HUES6 (cell line): ENCODE measurements at regions not wholly inside any gene's neighbourhood (a gene's known extent, or its start where the extent isn't known, plus 50 kb on each side); places are given as distances from the start of the nearest gene placed in this dataset.

Experiments used
- H3K27ac ChIP-seq: 2 replicates; pipeline ENCODE4 v1.7.0; 2013; ENCODE audit warnings: low read depth, mild to moderate bottlenecking, low read length, inconsistent platforms
- H3K27me3 ChIP-seq: 2 replicates; pipeline ENCODE4 v1.6.1; 2013; ENCODE audit warnings: low read length; ENCODE audit not compliant: control insufficient read depth, insufficient read depth
- H3K36me3 ChIP-seq: 2 replicates; pipeline ENCODE4 v1.6.1; 2013; ENCODE audit warnings: low read length; ENCODE audit not compliant: control insufficient read depth, insufficient read depth
- H3K4me1 ChIP-seq: 2 replicates; pipeline ENCODE4 v1.6.1; 2013; ENCODE audit warnings: low read length; ENCODE audit not compliant: control insufficient read depth, insufficient read depth
- H3K4me3 ChIP-seq: 2 replicates; pipeline ENCODE4 v1.5.1; 2013; ENCODE audit warnings: low read depth, low read length
- H3K9ac ChIP-seq: one replicate; pipeline ENCODE4 v1.6.1; 2013; ENCODE audit warnings: mild to moderate bottlenecking, low read length
- H3K9me3 ChIP-seq: 2 replicates; pipeline ENCODE4 v1.6.1; 2013; ENCODE audit warnings: low read depth, low read length; ENCODE audit not compliant: control insufficient read depth, insufficient read depth

- Histone ChIP-seq H3K27ac (no peak overlapping the region), H3K9me3 (no peaks in the 10 kb centered on the region), H3K4me3 (no peak overlapping the region), H3K27me3 (no peaks in the 10 kb centered on the region), H3K4me1 (no peaks in the 10 kb centered on the region), H3K9ac (no peak overlapping the region), H3K36me3 (no peaks in the 10 kb centered on the region)
Measured at GRCh38 chr12:127101076-127101475, 1165.9 kb upstream of the TMEM132C start.

DNA sequence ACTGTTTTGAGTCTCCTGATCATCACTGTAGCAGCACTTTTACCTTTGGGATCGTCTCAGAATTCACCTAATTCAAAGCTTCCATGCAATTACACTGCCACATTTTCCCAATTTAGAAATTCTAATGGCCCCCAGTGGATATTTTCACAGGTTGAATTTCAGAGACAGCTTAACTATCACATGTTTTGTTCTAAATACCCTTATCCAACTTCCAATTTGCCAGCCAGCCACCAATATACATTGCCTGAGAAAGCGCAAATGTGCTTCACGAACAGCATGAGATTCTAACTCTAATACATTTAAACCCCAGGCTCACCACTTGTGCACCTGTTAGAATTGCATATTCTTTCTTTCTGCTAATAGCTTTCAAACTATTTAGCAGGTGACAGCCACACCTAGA, 1160.9 kb upstream of the TMEM132C start:
- Histone ChIP-seq H3K9ac (no peak overlapping the region), H3K27ac (no peak overlapping the region), H3K4me3 (no peak overlapping the region), H3K4me1 (no peaks in the 10 kb centered on the region), H3K36me3 (no peaks in the 10 kb centered on the region), H3K27me3 (no peaks in the 10 kb centered on the region), H3K9me3 (no peaks in the 10 kb centered on the region)

GRCh38 chr12:127106697-127107096, 1160.3 kb upstream of the TMEM132C start:
- Histone ChIP-seq H3K4me1 (no peaks in the 10 kb centered on the region), H3K27me3 (no peaks in the 10 kb centered on the region), H3K27ac (no peak overlapping the region)

GRCh38 chr12:127107744-127108143, 1159.2 kb upstream of the TMEM132C start:
- H3K4me1 ChIP-seq = no peaks in the 10 kb centered on the region
- no peaks in the 10 kb centered on the region for H3K36me3 ChIP-seq
- H3K9me3 ChIP-seq = no peaks in the 10 kb centered on the region
- no peak overlapping the region for H3K27ac ChIP-seq
- H3K27me3 ChIP-seq = no peaks in the 10 kb centered on the region
- H3K4me3 ChIP-seq = no peak overlapping the region
- no peak overlapping the region for H3K9ac ChIP-seq

More at GRCh38 chr12:127106697-127107096, 1160.3 kb upstream of the TMEM132C start:
- no peak overlapping the region for H3K9ac ChIP-seq
- no peak overlapping the region for H3K4me3 ChIP-seq
- H3K9me3 ChIP-seq = no peaks in the 10 kb centered on the region
- no peaks in the 10 kb centered on the region for H3K36me3 ChIP-seq

- no peaks in the 10 kb centered on the region for H3K36me3 ChIP-seq
- H3K9me3 ChIP-seq = no peaks in the 10 kb centered on the region
- no peak overlapping the region for H3K27ac ChIP-seq
- peaks cover 5% of the 10 kb centered on the region; the same call in 1 of the 2 replicates for H3K4me1 ChIP-seq
- no peak overlapping the region for H3K9ac ChIP-seq
- H3K27me3 ChIP-seq = no peaks in the 10 kb centered on the region
- no peak overlapping the region for H3K4me3 ChIP-seq
Measured at GRCh38 chr12:127108360-127109215, 1158.4 kb upstream of the TMEM132C start.

GRCh38 chr12:127113945-127114344, 1153.0 kb upstream of the TMEM132C start:
- Histone ChIP-seq H3K9ac (no peak overlapping the region), H3K27ac (peak overlapping the region; percentile 74; the same call in 1 of the 2 replicates), H3K9me3 (0 out of 2 replicates have a peak, but pooled peaks cover 6% of the 10 kb centered on the region), H3K4me3 (no peak overlapping the region), H3K36me3 (no peaks in the 10 kb centered on the region), H3K4me1 (peaks cover 15% of the 10 kb centered on the region; the same call in 1 of the 2 replicates), H3K27me3 (no peaks in the 10 kb centered on the region)

- Histone ChIP-seq H3K4me3 (no peak overlapping the region), H3K9me3 (peaks cover 6% of the 10 kb centered on the region; the same call in 1 of the 2 replicates), H3K27me3 (no peaks in the 10 kb centered on the region), H3K27ac (no peak overlapping the region), H3K4me1 (peaks cover 15% of the 10 kb centered on the region; the same call in 1 of the 2 replicates), H3K36me3 (no peaks in the 10 kb centered on the region), H3K9ac (no peak overlapping the region)
Measured at GRCh38 chr12:127115468-127116035, 1151.4 kb upstream of the TMEM132C start.

DNA sequence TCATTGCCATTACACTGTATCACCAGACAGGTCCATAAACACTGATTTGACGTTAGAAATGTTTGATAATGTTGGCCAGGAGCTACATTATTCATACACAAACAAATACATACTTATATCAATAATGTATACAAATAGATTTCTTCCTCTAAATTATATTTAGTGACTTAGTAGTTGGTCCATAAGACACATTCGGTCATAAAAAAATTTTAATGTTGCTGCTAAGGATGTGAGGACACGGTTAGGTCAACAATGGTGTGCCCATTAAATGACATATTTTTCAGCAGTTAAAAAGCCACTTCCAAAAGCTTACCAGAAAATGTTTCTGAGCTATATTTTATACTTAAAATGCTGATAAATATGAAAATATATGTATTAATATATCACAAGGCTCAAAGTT, 1148.7 kb upstream of the TMEM132C start:
- H3K9ac ChIP-seq = no peak overlapping the region
- H3K9me3 ChIP-seq = peaks cover 6% of the 10 kb centered on the region; the same call in 1 of the 2 replicates
- no peak overlapping the region for H3K4me3 ChIP-seq
- no peaks in the 10 kb centered on the region for H3K36me3 ChIP-seq
- no peak overlapping the region for H3K27ac ChIP-seq
- H3K27me3 ChIP-seq = no peaks in the 10 kb centered on the region
- H3K4me1 ChIP-seq = peaks cover 13% of the 10 kb centered on the region; the same call in 1 of the 2 replicates

DNA sequence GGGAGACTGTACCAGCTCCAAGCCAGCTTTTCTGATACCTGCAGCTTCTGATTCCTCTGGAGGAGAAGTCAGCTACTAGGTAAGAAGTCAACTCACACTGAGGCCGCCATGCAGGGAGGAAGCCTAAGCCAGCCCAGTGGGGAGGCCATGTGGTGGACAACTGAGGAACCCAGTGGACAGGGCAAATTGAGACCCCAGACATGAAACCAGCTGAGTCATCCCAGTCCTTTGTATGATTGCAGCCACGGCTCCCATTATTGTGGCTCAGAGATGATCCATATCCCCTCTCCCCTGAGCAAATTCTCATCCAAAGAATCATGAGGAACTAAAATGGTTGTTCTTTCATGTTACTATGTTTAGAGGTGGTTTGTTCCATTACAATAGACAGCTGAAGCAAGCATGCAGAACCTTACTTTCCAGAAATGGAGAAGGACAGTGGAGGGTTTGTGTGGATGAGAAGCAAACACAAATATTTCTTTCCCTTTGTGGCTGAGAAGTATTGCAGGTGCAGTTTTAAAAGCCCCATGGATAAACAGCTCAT, 1147.3 kb upstream of the TMEM132C start:
- H3K36me3 ChIP-seq = no peaks in the 10 kb centered on the region
- H3K27ac ChIP-seq = no peak overlapping the region

GRCh38 chr12:127120851-127121250, 1146.1 kb upstream of the TMEM132C start:
- no peaks in the 10 kb centered on the region for H3K27me3 ChIP-seq
- no peaks in the 10 kb centered on the region for H3K36me3 ChIP-seq
- H3K9ac ChIP-seq = no peak overlapping the region
- peaks cover 9% of the 10 kb centered on the region; the same call in 1 of the 2 replicates for H3K9me3 ChIP-seq
- no peak overlapping the region for H3K4me3 ChIP-seq
- H3K4me1 ChIP-seq = peaks cover 4% of the 10 kb centered on the region; the same call in 1 of the 2 replicates
- H3K27ac ChIP-seq = no peak overlapping the region

More for the DNA sequence above, 1147.3 kb upstream of the TMEM132C start:
- H3K4me3 ChIP-seq = no peak overlapping the region
- no peak overlapping the region for H3K9ac ChIP-seq
- no peaks in the 10 kb centered on the region for H3K27me3 ChIP-seq
- peaks cover 6% of the 10 kb centered on the region; the same call in 1 of the 2 replicates for H3K9me3 ChIP-seq
- peaks cover under 1% of the 10 kb centered on the region; the same call in 1 of the 2 replicates for H3K4me1 ChIP-seq
